Skeletal muscle satellite cell (primary cell): ENCODE measurements at regions not wholly inside any gene's neighbourhood (a gene's known extent, or its start where the extent isn't known, plus 50 kb on each side); places are given as distances from the start of the nearest gene placed in this dataset.

Source experiments
- H3K27me3 ChIP-seq: 2 replicates; pipeline ENCODE4 v1.7.0; 2013; ENCODE audit warnings: low read length; ENCODE audit not compliant: control insufficient read depth, insufficient read depth
- H3K36me3 ChIP-seq: 2 replicates; pipeline ENCODE4 v1.7.0; 2013; ENCODE audit warnings: mild to moderate bottlenecking, control low read depth, low read length; ENCODE audit not compliant: insufficient read depth
- H3K4me1 ChIP-seq: 2 replicates; pipeline ENCODE4 v1.7.0; 2013; ENCODE audit warnings: low read length; ENCODE audit not compliant: control insufficient read depth, insufficient read depth
- H3K4me2 ChIP-seq: 2 replicates; pipeline ENCODE4 v1.7.0; 2013; ENCODE audit warnings: mild to moderate bottlenecking, low read length
- H3K4me3 ChIP-seq: 2 replicates; pipeline ENCODE4 v1.7.0; 2013; ENCODE audit warnings: low read length
- H3K9ac ChIP-seq: 2 replicates; pipeline ENCODE4 v1.7.0; 2013; ENCODE audit warnings: mild to moderate bottlenecking, low read depth, low read length, moderate library complexity
- H3K9me3 ChIP-seq: replicated peaks from 2 replicates; pipeline ENCODE4 v1.7.0; 2013; ENCODE audit warnings: mild to moderate bottlenecking, control low read depth, low read length

GRCh38 chr12:28795311-28795710 is 353.8 kb upstream of the FAR2 start:
- Histone ChIP-seq H3K9ac (no peak overlapping the region), H3K4me3 (no peak overlapping the region)

GRCh38 chr12:28799348-28799747 is 349.7 kb upstream of the FAR2 start:
- no peaks in the 10 kb centered on the region for H3K9me3 ChIP-seq

More at GRCh38 chr12:28795311-28795710, 353.8 kb upstream of the FAR2 start:
- no peaks in the 10 kb centered on the region for H3K36me3 ChIP-seq
- no peaks in the 10 kb centered on the region for H3K27me3 ChIP-seq
- no peak overlapping the region for H3K4me2 ChIP-seq
- H3K9me3 ChIP-seq, result no peaks in the 10 kb centered on the region
- H3K4me1 ChIP-seq, result peaks cover 4% of the 10 kb centered on the region

GRCh38 chr12:28800129-28800528 is 348.9 kb upstream of the FAR2 start:
- Histone ChIP-seq H3K9me3 (no peaks in the 10 kb centered on the region), H3K4me2 (no peak overlapping the region), H3K36me3 (no peaks in the 10 kb centered on the region), H3K27me3 (no peaks in the 10 kb centered on the region), H3K9ac (no peak overlapping the region), H3K4me1 (peaks cover 4% of the 10 kb centered on the region), H3K4me3 (no peak overlapping the region)

More at GRCh38 chr12:28799348-28799747, 349.7 kb upstream of the FAR2 start:
- Histone ChIP-seq H3K9ac (no peak overlapping the region), H3K27me3 (no peaks in the 10 kb centered on the region), H3K4me3 (no peak overlapping the region), H3K4me2 (no peak overlapping the region), H3K4me1 (peaks cover 4% of the 10 kb centered on the region), H3K36me3 (no peaks in the 10 kb centered on the region)

- no peaks in the 10 kb centered on the region for H3K27me3 ChIP-seq
- no peaks in the 10 kb centered on the region for H3K4me1 ChIP-seq
- no peak overlapping the region for H3K9ac ChIP-seq
- H3K4me2 ChIP-seq, result no peak overlapping the region
- no peak overlapping the region for H3K4me3 ChIP-seq
- no peaks in the 10 kb centered on the region for H3K9me3 ChIP-seq
- H3K36me3 ChIP-seq, result no peaks in the 10 kb centered on the region
Measured at GRCh38 chr12:28802706-28803438, 346.2 kb upstream of the FAR2 start.

- Histone ChIP-seq H3K4me3 (no peak overlapping the region), H3K4me1 (no peaks in the 10 kb centered on the region), H3K36me3 (no peaks in the 10 kb centered on the region), H3K9me3 (no peaks in the 10 kb centered on the region), H3K9ac (no peak overlapping the region), H3K27me3 (no peaks in the 10 kb centered on the region), H3K4me2 (no peak overlapping the region)
Measured at GRCh38 chr12:28807535-28807934, 341.5 kb upstream of the FAR2 start.

GRCh38 chr12:28811457-28811856 is 337.6 kb upstream of the FAR2 start:
- Histone ChIP-seq H3K4me1 (no peaks in the 10 kb centered on the region), H3K27me3 (peaks cover 5% of the 10 kb centered on the region), H3K36me3 (no peaks in the 10 kb centered on the region), H3K4me3 (no peak overlapping the region), H3K9me3 (no peaks in the 10 kb centered on the region), H3K9ac (no peak overlapping the region), H3K4me2 (no peak overlapping the region)

GRCh38 chr12:28814246-28814645 is 334.8 kb upstream of the FAR2 start:
- Histone ChIP-seq H3K4me2 (no peak overlapping the region), H3K27me3 (peaks cover 5% of the 10 kb centered on the region), H3K4me3 (no peak overlapping the region), H3K9me3 (no peaks in the 10 kb centered on the region), H3K4me1 (no peaks in the 10 kb centered on the region), H3K36me3 (no peaks in the 10 kb centered on the region), H3K9ac (no peak overlapping the region)

- no peak overlapping the region for H3K4me2 ChIP-seq
- H3K4me1 ChIP-seq, result no peaks in the 10 kb centered on the region
- H3K9me3 ChIP-seq, result no peaks in the 10 kb centered on the region
- no peaks in the 10 kb centered on the region for H3K36me3 ChIP-seq
- H3K4me3 ChIP-seq, result no peak overlapping the region
- no peak overlapping the region for H3K9ac ChIP-seq
- H3K27me3 ChIP-seq, result peaks cover 5% of the 10 kb centered on the region
Measured at GRCh38 chr12:28817524-28817923, 331.6 kb upstream of the FAR2 start.

GRCh38 chr12:28824193-28824846 is 324.8 kb upstream of the FAR2 start:
- Histone ChIP-seq H3K4me1 (no peaks in the 10 kb centered on the region), H3K36me3 (no peaks in the 10 kb centered on the region), H3K4me3 (no peak overlapping the region), H3K27me3 (no peaks in the 10 kb centered on the region), H3K9ac (no peak overlapping the region), H3K9me3 (no peaks in the 10 kb centered on the region), H3K4me2 (no peak overlapping the region)

GRCh38 chr12:28824849-28825248 is 324.2 kb upstream of the FAR2 start:
- Histone ChIP-seq H3K4me3 (no peak overlapping the region), H3K27me3 (no peaks in the 10 kb centered on the region), H3K9me3 (no peaks in the 10 kb centered on the region), H3K36me3 (no peaks in the 10 kb centered on the region), H3K4me2 (no peak overlapping the region), H3K4me1 (no peaks in the 10 kb centered on the region), H3K9ac (no peak overlapping the region)

GRCh38 chr12:28826766-28827165 is 322.3 kb upstream of the FAR2 start:
- no peak overlapping the region for H3K9ac ChIP-seq
- no peaks in the 10 kb centered on the region for H3K4me1 ChIP-seq
- H3K27me3 ChIP-seq, result no peaks in the 10 kb centered on the region
- H3K4me3 ChIP-seq, result no peak overlapping the region
- H3K36me3 ChIP-seq, result no peaks in the 10 kb centered on the region
- H3K4me2 ChIP-seq, result no peak overlapping the region
- H3K9me3 ChIP-seq, result no peaks in the 10 kb centered on the region

- Histone ChIP-seq H3K4me1 (no peaks in the 10 kb centered on the region), H3K9ac (no peak overlapping the region), H3K4me3 (no peak overlapping the region), H3K4me2 (no peak overlapping the region), H3K36me3 (no peaks in the 10 kb centered on the region), H3K9me3 (no peaks in the 10 kb centered on the region), H3K27me3 (no peaks in the 10 kb centered on the region)
Measured at GRCh38 chr12:28827861-28828260, 321.2 kb upstream of the FAR2 start.
